Stimulated activated CD4-positive, alpha-beta T cell treated with anti-CD3 and anti-CD28 coated beads, Interleukin-4, amount 100 ng/mL, for 4 hours (primary cell): ENCODE measurements at regions not wholly inside any gene's neighbourhood (a gene's known extent, or its start where the extent isn't known, plus 50 kb on each side); places are given as distances from the start of the nearest gene placed in this dataset.

Experiments
- DNase-seq, 2 experiments: peaks; one replicate each; pipeline ENCODE4 v3.0.0-alpha.2; 2020

DNA sequence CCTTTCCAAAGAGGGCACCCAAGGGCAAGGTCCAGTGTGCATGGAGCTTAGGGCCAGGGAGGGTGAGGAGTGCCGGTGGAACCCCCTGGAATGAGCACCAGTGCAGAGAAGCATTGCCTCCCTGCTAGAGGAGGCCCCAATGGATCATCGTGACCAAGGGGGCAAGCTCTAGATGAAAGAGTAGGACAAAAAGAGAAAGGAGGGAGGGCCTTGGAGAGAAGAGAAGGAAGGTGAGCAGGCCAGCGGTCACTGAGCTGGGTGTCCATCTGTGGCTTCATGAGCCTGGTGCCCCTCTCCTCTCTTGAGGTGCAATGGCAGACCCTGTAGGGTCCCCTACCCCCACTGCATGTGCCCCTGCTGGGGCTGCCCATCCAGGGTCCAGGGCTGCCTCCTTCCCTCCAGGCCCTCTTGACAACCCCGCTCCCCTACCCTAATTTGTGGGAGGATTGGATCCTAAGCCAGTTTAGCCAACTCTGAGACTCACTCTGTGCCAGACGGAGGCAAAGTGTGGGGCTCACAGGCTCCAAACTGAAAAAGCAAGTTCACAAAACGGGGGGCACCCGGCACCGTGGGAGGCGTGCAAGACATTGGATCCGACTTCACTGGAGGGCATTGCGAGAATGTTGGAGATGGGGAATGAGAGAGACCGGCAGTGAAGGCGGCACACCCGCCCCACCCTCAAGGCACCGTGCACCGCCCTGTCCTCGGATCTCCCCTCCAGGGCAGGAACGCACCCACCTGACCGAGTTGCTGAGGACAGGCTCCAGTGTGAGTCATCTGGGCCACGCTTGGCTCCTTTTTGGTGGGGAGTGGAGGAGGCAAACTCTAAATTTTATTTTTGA lies 207.5 kb downstream of the KIF26A start:
- DNase-seq, result no peak

DNA sequence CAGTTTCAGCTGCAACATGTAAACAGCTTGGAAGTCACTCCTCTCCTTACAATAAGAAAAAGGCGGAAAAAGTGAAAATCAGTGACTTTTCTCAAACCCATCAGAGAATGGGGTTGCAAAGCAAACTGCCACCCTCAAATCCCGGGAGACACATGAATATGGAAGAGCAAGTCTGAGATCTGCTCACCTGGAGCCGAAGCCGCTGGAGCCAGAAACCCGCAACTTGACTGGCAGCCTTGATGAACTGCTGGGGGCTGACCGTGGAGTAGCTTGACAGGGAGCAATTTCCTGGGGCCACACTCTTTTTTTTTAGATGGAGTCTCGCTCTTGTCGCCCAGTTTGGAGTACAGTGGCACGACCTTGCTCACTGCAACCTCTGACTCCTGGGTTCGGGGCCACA lies 208.2 kb downstream of the KIF26A start:
- DNase-seq, result no peak

GRCh38 chr14:104348741-104349140 lies 210.4 kb downstream of the KIF26A start:
- DNase-seq, result no peak

DNA sequence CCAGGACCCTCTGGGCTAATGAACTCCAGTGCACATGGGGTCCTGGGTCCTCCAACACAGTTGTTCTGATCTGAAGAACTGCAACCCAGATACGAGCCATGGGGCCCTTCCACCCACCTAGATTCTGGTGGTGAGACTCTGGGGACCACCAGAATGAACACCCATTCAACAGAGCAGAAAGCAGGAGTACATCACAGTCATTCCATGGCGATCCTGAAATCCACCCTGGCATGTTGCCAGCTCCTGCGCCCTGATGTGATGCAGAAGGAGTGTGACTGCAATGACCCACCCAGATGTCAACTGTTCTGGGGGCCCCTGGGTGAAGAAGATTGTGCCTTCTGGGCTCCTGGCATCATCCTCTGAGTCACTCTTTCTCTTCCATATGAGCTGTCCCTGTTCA lies 211.6 kb downstream of the KIF26A start:
- DNase-seq, result no peak

- no peak for DNase-seq
These were observed 212.2 kb downstream of the KIF26A start for GRCh38 chr14:104350463-104351185.

- DNase-seq, result no peak
These were observed 213.6 kb downstream of the KIF26A start for GRCh38 chr14:104351849-104352492.

GRCh38 chr14:104352493-104353220 lies 214.3 kb downstream of the KIF26A start:
- DNase-seq, result no peak

GRCh38 chr14:104353221-104353920 lies 215.0 kb downstream of the KIF26A start:
- DNase-seq, result no peak

- DNase-seq, result no peak
These were observed 215.7 kb downstream of the KIF26A start for GRCh38 chr14:104353921-104354701.

GRCh38 chr14:104355101-104356019 lies 217.0 kb downstream of the KIF26A start:
- DNase-seq, result no peak

GRCh38 chr14:104356020-104356737 lies 217.8 kb downstream of the KIF26A start:
- no peak for DNase-seq

DNA sequence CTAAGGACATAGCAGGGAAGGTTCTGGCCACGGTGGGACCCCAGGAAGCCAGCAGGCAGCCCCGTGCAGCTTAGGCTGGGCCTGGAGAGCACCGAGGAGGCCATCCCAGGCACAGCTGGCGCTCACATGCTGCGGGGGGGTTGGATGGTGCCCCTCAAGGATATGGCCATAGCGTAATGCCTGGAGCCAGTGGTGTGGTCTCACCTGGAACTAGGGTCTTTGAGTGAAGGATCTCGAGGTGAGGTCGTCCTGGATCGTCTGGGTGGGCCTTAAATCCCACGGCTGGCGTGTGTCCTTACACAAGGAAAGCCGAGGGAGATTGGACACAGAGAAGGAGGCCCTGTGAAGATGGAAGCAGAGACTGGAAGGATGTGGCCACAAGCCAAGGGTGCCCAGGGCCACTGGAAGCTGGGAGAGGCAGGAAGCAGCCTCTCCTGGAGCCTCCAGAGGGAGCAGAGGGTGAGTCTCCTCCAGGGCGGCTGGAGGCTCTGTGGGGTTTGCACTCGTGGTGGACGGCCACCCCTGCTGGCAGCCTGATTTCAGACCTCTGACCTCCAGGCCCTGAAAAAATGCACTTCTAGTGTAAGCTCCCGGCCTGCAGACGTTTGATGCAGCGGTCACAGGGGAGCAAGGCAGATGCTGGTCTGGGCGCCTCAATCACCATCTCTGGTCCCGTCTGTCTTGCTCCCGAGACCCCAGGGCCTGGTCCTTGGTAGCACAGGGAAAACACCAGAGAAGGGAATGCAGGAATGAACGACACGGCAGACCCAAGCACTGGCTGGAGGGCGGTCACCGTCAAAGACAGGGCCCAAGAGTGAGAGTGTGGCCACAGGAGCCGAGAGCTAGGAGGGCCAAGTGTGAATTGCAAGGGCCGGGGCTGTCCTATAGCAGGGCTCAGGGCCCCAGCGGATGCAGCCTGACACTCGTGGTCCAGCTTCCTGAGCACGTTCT lies 218.6 kb downstream of the KIF26A start:
- no peak for DNase-seq

- no peak for DNase-seq
These were observed 219.5 kb downstream of the KIF26A start for GRCh38 chr14:104357689-104358527.

DNA sequence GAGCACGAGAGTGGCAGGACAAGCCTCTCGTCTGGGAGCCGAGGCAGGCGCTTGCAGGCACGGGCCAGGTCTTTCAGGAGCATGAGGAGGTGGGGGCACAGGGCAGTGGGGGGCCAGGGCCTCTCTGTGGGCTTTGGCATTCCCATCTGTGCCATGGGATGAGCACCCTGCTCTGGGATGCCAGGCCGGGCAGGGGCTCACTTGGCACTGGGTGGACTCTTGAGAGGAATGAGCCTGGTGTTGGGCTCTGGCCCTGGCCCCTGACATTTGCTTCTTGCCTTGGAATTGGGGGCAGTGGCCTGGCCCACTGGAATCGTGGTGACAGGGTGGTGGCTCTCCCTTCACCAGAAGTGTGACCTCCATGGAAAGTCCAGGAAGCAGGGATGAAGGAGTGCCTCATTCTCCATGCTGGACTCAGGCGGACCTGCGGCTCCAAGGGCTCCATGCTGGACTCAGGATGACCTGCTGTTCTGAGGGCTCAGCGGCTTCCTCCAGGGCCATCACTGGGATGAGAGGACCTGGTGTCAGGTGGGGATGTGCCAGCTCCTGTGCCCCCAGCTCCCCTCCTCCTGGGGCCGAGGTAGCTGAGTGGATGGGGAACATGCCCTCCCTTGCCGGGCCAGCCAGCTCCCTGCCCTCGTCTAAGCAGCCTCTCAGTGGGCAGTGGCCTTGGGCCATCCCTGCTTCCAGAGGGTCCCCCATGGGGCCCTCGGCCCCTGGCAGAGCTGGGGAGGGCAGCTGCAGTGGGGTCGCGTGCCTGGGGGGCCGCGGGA lies 220.3 kb downstream of the KIF26A start:
- DNase-seq, result no peak

DNA sequence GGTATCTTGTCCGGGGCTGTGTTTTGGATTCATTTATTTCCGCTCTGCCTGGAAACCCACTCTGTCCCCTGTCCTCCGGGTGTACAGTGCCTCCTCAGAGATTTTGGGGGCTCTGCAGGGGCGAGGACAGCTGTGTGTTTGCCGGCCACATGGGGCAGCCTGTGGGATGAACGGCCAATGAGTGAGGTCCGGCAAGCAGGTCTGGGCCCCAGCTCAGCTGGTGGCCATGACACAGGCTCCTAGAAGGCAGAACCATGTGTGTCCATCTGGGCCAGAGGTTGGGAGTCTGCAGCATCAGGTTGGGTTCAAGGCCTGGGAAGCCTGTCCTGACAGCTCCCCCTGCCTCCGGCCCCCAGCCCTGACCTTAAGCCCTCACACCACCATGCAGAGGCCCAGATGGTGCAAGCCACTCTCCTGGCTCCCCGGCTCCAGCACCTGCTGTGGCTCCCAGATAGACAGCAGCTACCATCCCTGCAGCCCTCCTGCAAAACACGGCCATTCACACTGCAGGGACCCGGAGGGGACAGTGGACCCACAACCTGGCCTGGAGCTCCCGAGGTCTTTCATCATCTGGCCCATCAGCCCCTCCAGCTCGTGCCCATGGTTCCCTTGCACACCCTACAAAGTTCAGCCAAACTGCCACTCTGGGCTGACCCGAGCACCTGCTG lies 220.1 kb upstream of the C14orf180 start:
- DNase-seq, result no peak

DNA sequence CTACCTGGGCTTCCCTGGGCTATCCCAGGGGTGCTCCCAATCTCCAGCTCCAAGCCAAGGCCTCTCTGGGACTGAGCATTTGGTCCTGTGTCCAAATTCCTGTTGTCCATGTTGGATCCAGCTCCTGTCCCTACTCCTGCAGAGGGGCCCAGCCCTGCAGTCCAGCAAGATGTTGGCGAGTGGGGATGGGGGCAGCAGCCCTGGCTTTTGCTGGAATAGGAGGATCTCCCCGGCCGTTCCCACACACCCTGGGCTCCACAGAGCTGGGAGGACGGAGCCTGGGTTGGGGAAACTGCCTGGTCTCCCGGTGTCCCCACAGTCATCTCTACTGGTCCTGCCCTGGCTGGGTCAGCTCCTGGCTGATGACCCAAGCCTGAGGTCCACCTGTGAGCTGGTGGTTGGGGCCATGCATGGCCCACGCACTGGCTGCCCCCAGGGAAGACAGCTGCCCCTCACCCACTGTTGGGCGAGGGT lies 219.6 kb upstream of the C14orf180 start:
- DNase-seq, result no peak
